Lower leg skin (tissue), 3 donors: ENCODE measurements at regions not wholly inside any gene's neighbourhood (a gene's known extent, or its start where the extent isn't known, plus 50 kb on each side); places are given as distances from the start of the nearest gene placed in this dataset.

Experiments used
- CTCF ChIP-seq, 3 donors: fragments of 450-650 bp; IDR thresholded peaks; one replicate each; pipeline ENCODE4 v1.5.1; 2016; ENCODE audit warnings: antibody characterized with exemption in 3 of 3, mild to moderate bottlenecking in 3 of 3, moderate library complexity in 2 of 3
- POLR2A ChIP-seq, 2 donors: fragments of 450-650 bp; IDR thresholded peaks; one replicate each; pipeline ENCODE4 v1.6.1; 2016 to 2017; ENCODE audit warnings: antibody characterized with exemption in 2 of 2, mild to moderate bottlenecking in 1 of 2, moderate library complexity in 1 of 2

GRCh38 chr12:14059548-14059947 lies 78.1 kb upstream of the GRIN2B start:
- TF ChIP-seq CTCF (IDR thresholded peaks at IDR 0.05) = no peak
- no peak for TF ChIP-seq POLR2A (IDR thresholded peaks at IDR 0.05)
